ENCODE measurements at regions not wholly inside any gene's neighbourhood (a gene's known extent, or its start where the extent isn't known, plus 50 kb on each side); places are given as distances from the start of the nearest gene placed in this dataset.

GRCh38 chr12:91418221-91419090, 235.8 kb upstream of the DCN start:
- DNase-seq, result no peak

GRCh38 chr12:91417650-91418049, 235.0 kb upstream of the DCN start:
- no peak for DNase-seq

- no peak for DNase-seq
Measured at GRCh38 chr12:91414636-91415035, 232.0 kb upstream of the DCN start.

- no peak for DNase-seq
Measured at GRCh38 chr12:91413581-91414546, 231.2 kb upstream of the DCN start.

- no peak for DNase-seq
Measured at GRCh38 chr12:91406920-91407341, 224.3 kb upstream of the DCN start.

- no peak for DNase-seq
Measured at GRCh38 chr12:91404441-91404840, 221.8 kb upstream of the DCN start.

- no peak for DNase-seq
Measured at GRCh38 chr12:91401190-91401589, 218.6 kb upstream of the DCN start.

- no peak for DNase-seq
Measured at GRCh38 chr12:91400271-91400670, 217.7 kb upstream of the DCN start.

- no peak for DNase-seq
Measured at GRCh38 chr12:91397866-91398532, 215.4 kb upstream of the DCN start.

- DNase-seq, result no peak
Measured at GRCh38 chr12:91396293-91396692, 213.7 kb upstream of the DCN start.

- no peak for DNase-seq
Measured at GRCh38 chr12:91395628-91396135, 213.1 kb upstream of the DCN start.

GRCh38 chr12:91394903-91395302, 212.3 kb upstream of the DCN start:
- DNase-seq, result no peak

GRCh38 chr12:91388573-91388972, 206.0 kb upstream of the DCN start:
- no peak for DNase-seq

GRCh38 chr12:91387461-91388134, 205.0 kb upstream of the DCN start:
- DNase-seq, result no peak

GRCh38 chr12:91384806-91385205, 202.2 kb upstream of the DCN start:
- no peak for DNase-seq

GRCh38 chr12:91384366-91384765, 201.7 kb upstream of the DCN start:
- DNase-seq, result no peak

- DNase-seq, result no peak
Measured at GRCh38 chr12:91383099-91383498, 200.5 kb upstream of the DCN start.

GRCh38 chr12:91382081-91382543, 199.5 kb upstream of the DCN start:
- peak; percentile 61 for DNase-seq

GRCh38 chr12:91381309-91381804, 198.7 kb upstream of the DCN start:
- DNase-seq, result no peak

GRCh38 chr12:91380631-91381030, 198.0 kb upstream of the DCN start:
- no peak for DNase-seq

GRCh38 chr12:91379051-91379775, 196.6 kb upstream of the DCN start:
- no peak for DNase-seq
